ENCODE measurements at regions not wholly inside any gene's neighbourhood (a gene's known extent, or its start where the extent isn't known, plus 50 kb on each side); places are given as distances from the start of the nearest gene placed in this dataset.

DNA sequence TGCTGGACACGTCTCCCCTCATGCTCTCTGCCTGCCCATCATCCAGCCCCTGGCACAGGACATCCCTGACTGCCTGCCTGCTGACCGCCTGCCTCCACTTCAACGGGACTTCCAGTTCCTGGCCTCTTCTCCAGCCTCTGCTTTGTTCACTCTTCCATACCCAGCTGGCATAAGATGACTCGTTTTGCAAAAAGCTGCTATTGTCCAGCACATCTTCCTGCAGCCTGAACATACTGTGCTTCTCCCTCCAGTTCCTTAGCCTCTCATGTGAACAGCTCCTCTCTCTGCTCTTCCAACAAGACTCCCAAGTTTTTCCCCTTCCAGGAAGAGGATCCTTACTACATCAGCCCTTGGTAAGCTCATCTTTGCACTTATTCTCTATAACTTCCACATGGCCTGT lies 62.4 kb upstream of the SKOR2 start:
- Histone ChIP-seq H3K27ac (no peak overlapping the region), H3K27me3 (no peaks in the 10 kb centered on the region), H3K9me3 (no peaks in the 10 kb centered on the region), H3K4me1 (no peaks in the 10 kb centered on the region), H4K20me1 (no peaks in the 10 kb centered on the region), H3K4me2 (no peak overlapping the region), H3K36me3 (no peaks in the 10 kb centered on the region), H3K4me3 (no peak overlapping the region), H3K9ac (no peak overlapping the region)
- TF ChIP-seq Cebpa-rat (IDR thresholded peaks at IDR 0.05) = no peak

GRCh38 chr18:47311585-47311984 lies 60.1 kb upstream of the SKOR2 start:
- Histone ChIP-seq H3K4me2 (no peak overlapping the region), H3K4me3 (no peak overlapping the region), H3K27ac (no peak overlapping the region), H3K36me3 (no peaks in the 10 kb centered on the region), H3K9me3 (no peaks in the 10 kb centered on the region), H3K9ac (no peak overlapping the region), H4K20me1 (no peaks in the 10 kb centered on the region), H3K4me1 (no peaks in the 10 kb centered on the region), H3K27me3 (no peaks in the 10 kb centered on the region)
- TF ChIP-seq Cebpa-rat (IDR thresholded peaks at IDR 0.05) = no peak
